ENCODE measurements at regions not wholly inside any gene's neighbourhood (a gene's known extent, or its start where the extent isn't known, plus 50 kb on each side); places are given as distances from the start of the nearest gene placed in this dataset.
"Not testable (repeated sequence)": the region's sequence is repeated elsewhere in the genome, so short reads cannot be mapped to it uniquely, and the experiment has no call there.

GRCh38 chr5:112574536-112574935, 155.5 kb upstream of the EPB41L4A start:
- DNase-seq (no peak), ATAC-seq (no peak)
- H3K4me1 Mint-ChIP-seq, result no peaks in the 10 kb centered on the region
- H3K4me3 Mint-ChIP-seq, result no peak overlapping the region
- no peaks in the 10 kb centered on the region for H3K36me3 Mint-ChIP-seq (ENCODE audit: low read depth)
- no peak overlapping the region for H3K27ac Mint-ChIP-seq
- no peaks in the 10 kb centered on the region for H3K9me3 Mint-ChIP-seq
- H3K27me3 Mint-ChIP-seq, result peaks cover 2% of the 10 kb centered on the region

GRCh38 chr5:112576298-112576925, 157.3 kb upstream of the EPB41L4A start:
- no peaks in the 10 kb centered on the region for H3K9me3 Mint-ChIP-seq
- no peaks in the 10 kb centered on the region for H3K4me1 Mint-ChIP-seq
- DNase-seq (no peak), ATAC-seq (no peak)
- no peaks in the 10 kb centered on the region for H3K27me3 Mint-ChIP-seq
- no peak overlapping the region for H3K4me3 Mint-ChIP-seq
- H3K36me3 Mint-ChIP-seq (ENCODE audit: low read depth), result no peaks in the 10 kb centered on the region
- H3K27ac Mint-ChIP-seq, result no peak overlapping the region

- H3K4me1 Mint-ChIP-seq, result no peaks in the 10 kb centered on the region
- peaks cover 3% of the 10 kb centered on the region for H3K27me3 Mint-ChIP-seq
- H3K4me3 Mint-ChIP-seq, result no peak overlapping the region
- DNase-seq (no peak), ATAC-seq (no peak)
- H3K27ac Mint-ChIP-seq, result no peak overlapping the region
- H3K9me3 Mint-ChIP-seq, result no peaks in the 10 kb centered on the region
- H3K36me3 Mint-ChIP-seq (ENCODE audit: low read depth), result no peaks in the 10 kb centered on the region
Measured at GRCh38 chr5:112579599-112580170, 158.0 kb upstream of the APC start.

GRCh38 chr5:112581811-112582320, 155.8 kb upstream of the APC start:
- H3K9me3 Mint-ChIP-seq, result no peaks in the 10 kb centered on the region
- H3K27ac Mint-ChIP-seq, result no peak overlapping the region
- DNase-seq (no peak), ATAC-seq (no peak)
- H3K27me3 Mint-ChIP-seq, result peaks cover 3% of the 10 kb centered on the region
- H3K36me3 Mint-ChIP-seq (ENCODE audit: low read depth), result no peaks in the 10 kb centered on the region
- H3K4me1 Mint-ChIP-seq, result no peaks in the 10 kb centered on the region
- no peak overlapping the region for H3K4me3 Mint-ChIP-seq

- Mint-ChIP-seq H3K36me3 (ENCODE audit: low read depth) (no peaks in the 10 kb centered on the region), H3K4me3 (no peak overlapping the region), H3K27me3 (peaks cover 6% of the 10 kb centered on the region), H3K9me3 (no peaks in the 10 kb centered on the region), H3K27ac (no peak overlapping the region), H3K4me1 (no peaks in the 10 kb centered on the region)
- ATAC-seq, result no peak
- no peak for DNase-seq
Measured at GRCh38 chr5:112583166-112583565, 154.5 kb upstream of the APC start.

- H3K27me3 Mint-ChIP-seq, result peaks cover 6% of the 10 kb centered on the region
- no peak overlapping the region for H3K27ac Mint-ChIP-seq
- no peaks in the 10 kb centered on the region for H3K36me3 Mint-ChIP-seq (ENCODE audit: low read depth)
- ATAC-seq (no peak), DNase-seq (no peak)
- no peaks in the 10 kb centered on the region for H3K9me3 Mint-ChIP-seq
- H3K4me1 Mint-ChIP-seq, result no peaks in the 10 kb centered on the region
- H3K4me3 Mint-ChIP-seq, result no peak overlapping the region
Measured at GRCh38 chr5:112584781-112585180, 152.9 kb upstream of the APC start.

- H3K4me3 Mint-ChIP-seq, result no peak overlapping the region
- H3K27me3 Mint-ChIP-seq, result peaks cover 6% of the 10 kb centered on the region
- no peaks in the 10 kb centered on the region for H3K36me3 Mint-ChIP-seq (ENCODE audit: low read depth)
- no peak for ATAC-seq
- H3K9me3 Mint-ChIP-seq, result no peaks in the 10 kb centered on the region
- no peak overlapping the region for H3K27ac Mint-ChIP-seq
- no peak for DNase-seq
- no peaks in the 10 kb centered on the region for H3K4me1 Mint-ChIP-seq
Measured at GRCh38 chr5:112586596-112587062, 151.1 kb upstream of the APC start.

GRCh38 chr5:112590858-112591257, 146.8 kb upstream of the APC start:
- not testable (repeated sequence) for H3K9me3 Mint-ChIP-seq; H3K36me3 Mint-ChIP-seq (ENCODE audit: low read depth); H3K4me3 Mint-ChIP-seq; H3K27ac Mint-ChIP-seq; DNase-seq; H3K4me1 Mint-ChIP-seq; H3K27me3 Mint-ChIP-seq; ATAC-seq

GRCh38 chr5:112594095-112594850, 143.4 kb upstream of the APC start:
- Mint-ChIP-seq H3K36me3 (ENCODE audit: low read depth) (no peaks in the 10 kb centered on the region), H3K9me3 (no peaks in the 10 kb centered on the region), H3K4me3 (no peak overlapping the region), H3K27me3 (peaks cover 5% of the 10 kb centered on the region), H3K4me1 (no peaks in the 10 kb centered on the region), H3K27ac (no peak overlapping the region)
- no peak for DNase-seq
- ATAC-seq, result no peak

- DNase-seq (no peak), ATAC-seq (no peak)
- no peak overlapping the region for H3K27ac Mint-ChIP-seq
- no peak overlapping the region for H3K4me3 Mint-ChIP-seq
- H3K36me3 Mint-ChIP-seq (ENCODE audit: low read depth), result no peaks in the 10 kb centered on the region
- H3K4me1 Mint-ChIP-seq, result no peaks in the 10 kb centered on the region
- peaks cover 7% of the 10 kb centered on the region for H3K27me3 Mint-ChIP-seq
- H3K9me3 Mint-ChIP-seq, result no peaks in the 10 kb centered on the region
Measured at GRCh38 chr5:112594941-112595340, 142.7 kb upstream of the APC start.

GRCh38 chr5:112597831-112598230, 139.9 kb upstream of the APC start:
- ATAC-seq (no peak), DNase-seq (no peak)
- H3K9me3 Mint-ChIP-seq, result no peaks in the 10 kb centered on the region
- no peaks in the 10 kb centered on the region for H3K4me1 Mint-ChIP-seq
- H3K4me3 Mint-ChIP-seq, result no peak overlapping the region
- no peak overlapping the region for H3K27ac Mint-ChIP-seq
- H3K27me3 Mint-ChIP-seq, result peaks cover 7% of the 10 kb centered on the region
- no peaks in the 10 kb centered on the region for H3K36me3 Mint-ChIP-seq (ENCODE audit: low read depth)

GRCh38 chr5:112600510-112600909, 137.2 kb upstream of the APC start:
- not testable (repeated sequence) for ATAC-seq; H3K27me3 Mint-ChIP-seq; H3K27ac Mint-ChIP-seq; H3K9me3 Mint-ChIP-seq; H3K4me3 Mint-ChIP-seq; H3K36me3 Mint-ChIP-seq (ENCODE audit: low read depth); H3K4me1 Mint-ChIP-seq; DNase-seq

GRCh38 chr5:112604732-112605630, 132.7 kb upstream of the APC start:
- Mint-ChIP-seq H3K9me3 (no peaks in the 10 kb centered on the region), H3K4me1 (no peaks in the 10 kb centered on the region), H3K36me3 (ENCODE audit: low read depth) (no peaks in the 10 kb centered on the region), H3K27ac (no peak overlapping the region), H3K4me3 (no peak overlapping the region), H3K27me3 (peaks cover 3% of the 10 kb centered on the region)
- ATAC-seq (no peak), DNase-seq (no peak)

- DNase-seq (no peak), ATAC-seq (no peak)
- no peak overlapping the region for H3K27ac Mint-ChIP-seq
- H3K4me3 Mint-ChIP-seq, result no peak overlapping the region
- H3K27me3 Mint-ChIP-seq, result peaks cover 3% of the 10 kb centered on the region
- H3K9me3 Mint-ChIP-seq, result no peaks in the 10 kb centered on the region
- H3K36me3 Mint-ChIP-seq (ENCODE audit: low read depth), result no peaks in the 10 kb centered on the region
- H3K4me1 Mint-ChIP-seq, result no peaks in the 10 kb centered on the region
Measured at GRCh38 chr5:112608975-112609374, 128.7 kb upstream of the APC start.
